NB4 (cell line): ENCODE measurements at regions not wholly inside any gene's neighbourhood (a gene's known extent, or its start where the extent isn't known, plus 50 kb on each side); places are given as distances from the start of the nearest gene placed in this dataset.

Experiments
- CTCF ChIP-seq: IDR thresholded peaks from one replicate; pipeline ENCODE4 v1.5.1; 2012; ENCODE audit warnings: low read depth, low read length
- MAX ChIP-seq: IDR thresholded peaks from 2 replicates; pipeline ENCODE4 v1.6.1; 2011; ENCODE audit warnings: low read depth, low read length
- MYC ChIP-seq: IDR thresholded peaks from 2 replicates; pipeline ENCODE4 v1.6.1; 2011; ENCODE audit warnings: low read depth, low read length
- POLR2A ChIP-seq: IDR thresholded peaks from 2 replicates; pipeline ENCODE4 v1.6.1; 2011; ENCODE audit warnings: mild to moderate bottlenecking; ENCODE audit not compliant: insufficient read length; ENCODE audit errors: extremely low read depth

GRCh38 chr6:76803038-76803580, 660.2 kb downstream of the HTR1B start:
- TF ChIP-seq CTCF = no peak
- no peak for TF ChIP-seq POLR2A
- no peak for TF ChIP-seq MAX
- no peak for TF ChIP-seq MYC
